ENCODE measurements at regions not wholly inside any gene's neighbourhood (a gene's known extent, or its start where the extent isn't known, plus 50 kb on each side); places are given as distances from the start of the nearest gene placed in this dataset.

- Mint-ChIP-seq H3K36me3 (no peaks in the 10 kb centered on the region), H3K4me3 (no peak overlapping the region), H3K27me3 (ENCODE audit: low read depth in 2 of 2) (no peaks in the 10 kb centered on the region), H3K9me3 (peaks cover 5% of the 10 kb centered on the region in 2 donors), H3K27ac (no peak overlapping the region), H3K4me1 (no peaks in the 10 kb centered on the region)
- H3K4me3 ChIP-seq (ENCODE audit: low read length), result no peak overlapping the region
- WGBS (ENCODE audit: insufficient coverage), result 40% methylated on average over 2 of the region's 3 CpGs
- TF ChIP-seq CTCF (IDR thresholded peaks at IDR 0.05), result no peak
- no peak overlapping the region for H3K27ac ChIP-seq (ENCODE audit: low read length)
- intact Hi-C loops (cut with micrococcal nuclease), result no loop called here
- ATAC-seq (no peak), DNase-seq (no peak)
- H3K4me1 ChIP-seq (ENCODE audit: control insufficient read depth, insufficient read depth, low read length), result no peaks in the 10 kb centered on the region
- H3K9me3 ChIP-seq (ENCODE audit: control insufficient read depth, insufficient read depth, low read length), result no peaks in the 10 kb centered on the region
- no peaks in the 10 kb centered on the region for H3K36me3 ChIP-seq (ENCODE audit: control insufficient read depth, insufficient read depth, low read length)
- H3K27me3 ChIP-seq (ENCODE audit: control insufficient read depth, insufficient read depth, low read length), result no peaks in the 10 kb centered on the region
These were observed 287.0 kb downstream of the GASK1B start for GRCh38 chr4:157885811-157886210.

GRCh38 chr4:157882901-157883300, 289.9 kb downstream of the GASK1B start:
- intact Hi-C loops (cut with micrococcal nuclease), result no loop called here
- Histone ChIP-seq H3K27ac (ENCODE audit: low read length) (no peak overlapping the region), H3K4me1 (ENCODE audit: control insufficient read depth, insufficient read depth, low read length) (no peaks in the 10 kb centered on the region), H3K36me3 (ENCODE audit: control insufficient read depth, insufficient read depth, low read length) (no peaks in the 10 kb centered on the region), H3K27me3 (ENCODE audit: control insufficient read depth, insufficient read depth, low read length) (no peaks in the 10 kb centered on the region), H3K9me3 (ENCODE audit: control insufficient read depth, insufficient read depth, low read length) (no peaks in the 10 kb centered on the region), H3K4me3 (ENCODE audit: low read length) (no peak overlapping the region)
- no peak overlapping the region for H3K27ac Mint-ChIP-seq
- TF ChIP-seq CTCF (IDR thresholded peaks at IDR 0.05), result no peak
- no peak overlapping the region for H3K4me3 Mint-ChIP-seq
- no peaks in the 10 kb centered on the region for H3K27me3 Mint-ChIP-seq (ENCODE audit: low read depth in 2 of 2)
- H3K4me1 Mint-ChIP-seq, result no peaks in the 10 kb centered on the region
- ATAC-seq, result no peak
- DNase-seq, result no peak
- peaks cover 6 to 10% of the 10 kb centered on the region in 2 donors for H3K9me3 Mint-ChIP-seq
- H3K36me3 Mint-ChIP-seq, result no peaks in the 10 kb centered on the region

- intact Hi-C loops (cut with micrococcal nuclease), result no loop called here
- H3K4me3 Mint-ChIP-seq, result no peak overlapping the region
- DNase-seq, result no peak
- no peaks in the 10 kb centered on the region for H3K9me3 ChIP-seq (ENCODE audit: control insufficient read depth, insufficient read depth, low read length)
- H3K27me3 Mint-ChIP-seq (ENCODE audit: low read depth in 2 of 2), result no peaks in the 10 kb centered on the region
- ATAC-seq, result no peak
- H3K4me1 ChIP-seq (ENCODE audit: control insufficient read depth, insufficient read depth, low read length), result no peaks in the 10 kb centered on the region
- H3K4me1 Mint-ChIP-seq, result no peaks in the 10 kb centered on the region
- WGBS (ENCODE audit: insufficient coverage), result no CpG with 5 or more reads among the region's 2 CpGs
- H3K27ac Mint-ChIP-seq, result no peak overlapping the region
- no peak overlapping the region for H3K4me3 ChIP-seq (ENCODE audit: low read length)
- H3K27ac ChIP-seq (ENCODE audit: low read length), result no peak overlapping the region
- no peaks in the 10 kb centered on the region for H3K27me3 ChIP-seq (ENCODE audit: control insufficient read depth, insufficient read depth, low read length)
- H3K36me3 ChIP-seq (ENCODE audit: control insufficient read depth, insufficient read depth, low read length), result no peaks in the 10 kb centered on the region
- H3K9me3 Mint-ChIP-seq, result peaks cover 7 to 12% of the 10 kb centered on the region in 2 donors
- H3K36me3 Mint-ChIP-seq, result no peaks in the 10 kb centered on the region
- TF ChIP-seq CTCF (IDR thresholded peaks at IDR 0.05), result no peak
These were observed 292.1 kb downstream of the GASK1B start for GRCh38 chr4:157880761-157881160.

- Histone ChIP-seq H3K36me3 (ENCODE audit: control insufficient read depth, insufficient read depth, low read length) (no peaks in the 10 kb centered on the region), H3K27me3 (ENCODE audit: control insufficient read depth, insufficient read depth, low read length) (no peaks in the 10 kb centered on the region), H3K4me3 (ENCODE audit: low read length) (no peak overlapping the region), H3K4me1 (ENCODE audit: control insufficient read depth, insufficient read depth, low read length) (no peaks in the 10 kb centered on the region), H3K9me3 (ENCODE audit: control insufficient read depth, insufficient read depth, low read length) (no peaks in the 10 kb centered on the region), H3K27ac (ENCODE audit: low read length) (no peak overlapping the region)
- no peak for TF ChIP-seq CTCF (IDR thresholded peaks at IDR 0.05)
- ATAC-seq (no peak), DNase-seq (no peak)
- Mint-ChIP-seq H3K27ac (no peak overlapping the region), H3K4me1 (no peaks in the 10 kb centered on the region), H3K4me3 (no peak overlapping the region), H3K27me3 (ENCODE audit: low read depth in 2 of 2) (no peaks in the 10 kb centered on the region), H3K36me3 (peaks cover 10% of the 10 kb centered on the region), H3K9me3 (peaks cover 12 to 13% of the 10 kb centered on the region in 2 donors)
- WGBS (ENCODE audit: insufficient coverage), result 89% methylated on average over 5 of the region's 5 CpGs
- intact Hi-C loops (cut with micrococcal nuclease), result no loop called here
These were observed 318.0 kb downstream of the GASK1B start for GRCh38 chr4:157854819-157855218.
